CD8-positive, alpha-beta memory T cell (primary cell): ENCODE measurements at regions not wholly inside any gene's neighbourhood (a gene's known extent, or its start where the extent isn't known, plus 50 kb on each side); places are given as distances from the start of the nearest gene placed in this dataset.

Source experiments
- CTCF ChIA-PET: fragments of 350-600 bp; sonication (Branson Sonifier 250); formaldehyde crosslinking; loops from one replicate; lab custom pipeline; 2021; ENCODE audit warnings: antibody characterized with exemption; lab: Charles Lee
- POLR2A ChIA-PET: fragments of 350-600 bp; sonication (Branson Sonifier 250); formaldehyde crosslinking; loops from one replicate; lab custom pipeline; 2021; ENCODE audit warnings: antibody characterized with exemption; lab: Charles Lee
- DNase-seq, 5 donors: peaks; one replicate each; pipeline versions ENCODE4 v3.0.0 to v3.0.0-alpha.2; 2020 to 2022; ENCODE audit warnings: mixed read lengths in 1 of 5
- H3K27ac ChIP-seq: one replicate; pipeline ENCODE4 v1.7.0; 2013; ENCODE audit warnings: low read depth, mild to moderate bottlenecking, low read length, moderate library complexity
- H3K27me3 ChIP-seq: 2 replicates; pipeline ENCODE4 v1.7.0; 2013; ENCODE audit warnings: low read length, mild to moderate bottlenecking; ENCODE audit not compliant: insufficient read depth, poor library complexity, severe bottlenecking
- H3K36me3 ChIP-seq: 2 replicates; pipeline ENCODE4 v1.7.0; 2013; ENCODE audit warnings: mild to moderate bottlenecking, low read length, moderate library complexity; ENCODE audit not compliant: insufficient read depth
- H3K4me1 ChIP-seq: 2 replicates; pipeline ENCODE4 v1.7.0; 2013; ENCODE audit warnings: mild to moderate bottlenecking, low read length, moderate library complexity; ENCODE audit not compliant: insufficient read depth
- H3K4me3 ChIP-seq: 2 replicates; pipeline ENCODE4 v1.7.0; 2013; ENCODE audit warnings: mild to moderate bottlenecking, low read length
- H3K9me3 ChIP-seq: 2 replicates; pipeline ENCODE4 v1.7.0; 2013; ENCODE audit warnings: mild to moderate bottlenecking, low read length
- H3K27ac Mint-ChIP-seq, 8 donors: one replicate each; pipeline ENCODE4 v1.8.0; 2020 to 2021; ENCODE audit warnings: mixed read lengths in 8 of 8, mild to moderate bottlenecking in 6 of 8, inconsistent platforms in 3 of 8, moderate library complexity in 3 of 8
- H3K27me3 Mint-ChIP-seq, 2 donors: one replicate each; pipeline ENCODE4 v1.8.0; 2020 to 2021; ENCODE audit warnings: mixed read lengths in 2 of 2, mild to moderate bottlenecking in 1 of 2, moderate library complexity in 1 of 2
- H3K36me3 Mint-ChIP-seq, 3 donors: one replicate each; pipeline ENCODE4 v1.8.0; 2020 to 2021; ENCODE audit warnings: mixed read lengths in 3 of 3, inconsistent platforms in 1 of 3, mild to moderate bottlenecking in 1 of 3
- H3K4me1 Mint-ChIP-seq, 3 donors: one replicate each; pipeline ENCODE4 v1.8.0; 2020 to 2021; ENCODE audit warnings: mixed read lengths in 3 of 3, inconsistent platforms in 1 of 3, mild to moderate bottlenecking in 1 of 3
- H3K4me3 Mint-ChIP-seq, 7 donors: one replicate each; pipeline ENCODE4 v1.8.0; 2020 to 2021; ENCODE audit warnings: mixed read lengths in 7 of 7, mild to moderate bottlenecking in 6 of 7, moderate library complexity in 4 of 7, inconsistent platforms in 2 of 7
- H3K9me3 Mint-ChIP-seq, 5 donors: one replicate each; pipeline ENCODE4 v1.8.0; 2020 to 2022; ENCODE audit warnings: mixed read lengths in 5 of 5, mild to moderate bottlenecking in 3 of 5, moderate library complexity in 2 of 5, inconsistent platforms in 1 of 5

DNA sequence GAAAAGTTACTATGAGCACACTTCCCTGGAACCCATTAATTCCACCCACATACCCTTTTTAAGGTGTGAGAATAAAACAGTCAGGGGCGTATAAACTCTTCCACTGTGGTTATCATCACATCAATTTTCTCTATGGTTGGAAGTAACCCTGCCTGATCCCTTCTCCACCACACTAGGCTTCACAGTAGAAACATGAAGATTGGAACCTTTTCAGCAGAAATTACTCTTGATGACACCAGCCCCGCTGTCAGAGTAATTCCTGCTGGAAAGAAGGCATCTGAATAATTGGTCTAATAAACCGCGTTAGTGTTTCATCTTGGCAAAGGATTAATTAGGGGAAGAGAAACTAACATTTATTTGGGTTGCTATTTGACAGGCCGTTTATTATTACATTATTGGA is 278.4 kb downstream of the MFSD1 start:
- H3K27ac ChIP-seq = no peak overlapping the region
- DNase-seq = no peak
- CTCF ChIA-PET = no interaction called here
- no peaks in the 10 kb centered on the region for H3K27me3 Mint-ChIP-seq
- H3K9me3 Mint-ChIP-seq = peaks cover 0 to 3% (median 0%) of the 10 kb centered on the region in 5 donors
- H3K4me3 ChIP-seq = no peak overlapping the region
- no peaks in the 10 kb centered on the region for H3K4me1 Mint-ChIP-seq
- no peak overlapping the region for H3K4me3 Mint-ChIP-seq
- H3K36me3 Mint-ChIP-seq = no peaks in the 10 kb centered on the region
- no peaks in the 10 kb centered on the region for H3K4me1 ChIP-seq
- POLR2A ChIA-PET = no interaction called here
- H3K27me3 ChIP-seq = no peaks in the 10 kb centered on the region
- no peaks in the 10 kb centered on the region for H3K9me3 ChIP-seq
- H3K36me3 ChIP-seq = no peaks in the 10 kb centered on the region
- no peak overlapping the region for H3K27ac Mint-ChIP-seq

DNA sequence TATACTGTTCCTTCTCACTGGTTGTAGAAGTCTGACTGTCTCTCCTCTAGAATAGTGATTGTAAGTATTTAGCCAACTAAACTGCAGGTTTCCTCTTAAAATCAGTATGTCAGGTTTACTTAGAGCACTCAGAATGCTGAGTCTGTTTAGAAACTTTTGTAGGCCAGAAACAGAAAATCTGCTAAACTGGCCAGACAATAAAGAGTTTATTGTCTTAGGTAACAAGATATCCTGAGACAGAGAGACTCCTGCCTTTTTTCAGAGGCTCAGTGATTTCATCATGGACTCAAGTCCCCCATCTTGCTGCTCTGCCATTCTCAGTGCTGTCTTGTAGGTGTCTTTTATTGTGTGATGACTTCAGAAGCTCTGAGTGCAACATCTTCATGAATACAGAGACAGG is 279.0 kb downstream of the MFSD1 start:
- no peak overlapping the region for H3K27ac ChIP-seq
- Mint-ChIP-seq H3K4me1 (no peaks in the 10 kb centered on the region), H3K9me3 (peaks cover 0 to 3% (median 0%) of the 10 kb centered on the region in 5 donors), H3K27ac (no peak overlapping the region), H3K27me3 (no peaks in the 10 kb centered on the region), H3K4me3 (no peak overlapping the region), H3K36me3 (no peaks in the 10 kb centered on the region)
- no peak for DNase-seq
- no peak overlapping the region for H3K4me3 ChIP-seq
- no peaks in the 10 kb centered on the region for H3K4me1 ChIP-seq
- H3K36me3 ChIP-seq = no peaks in the 10 kb centered on the region
- ChIA-PET CTCF (no interaction called here), POLR2A (no interaction called here)
- no peaks in the 10 kb centered on the region for H3K27me3 ChIP-seq
- H3K9me3 ChIP-seq = no peaks in the 10 kb centered on the region

DNA sequence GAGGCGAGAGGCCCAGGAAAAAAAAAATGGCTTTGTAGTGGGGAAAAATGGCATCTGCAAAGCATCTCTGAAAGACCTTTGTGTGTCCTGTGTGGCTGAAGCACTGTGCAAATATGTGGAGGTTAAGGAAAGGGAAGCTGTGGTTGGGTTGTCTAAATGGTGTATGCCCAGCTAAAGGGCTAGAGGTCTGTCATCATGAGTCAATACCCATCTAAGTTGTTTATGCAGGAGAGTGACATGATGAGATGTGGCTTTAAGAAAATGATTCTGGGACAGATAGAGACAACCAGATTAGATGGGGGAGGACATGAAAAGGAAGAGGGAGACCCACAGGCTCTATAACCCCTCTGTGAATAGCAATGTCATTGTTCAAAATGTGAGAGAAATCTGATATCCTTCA is 280.7 kb downstream of the MFSD1 start:
- DNase-seq = no peak
- ChIA-PET POLR2A (no interaction called here), CTCF (no interaction called here)
- Mint-ChIP-seq H3K36me3 (no peaks in the 10 kb centered on the region), H3K4me3 (no peak overlapping the region), H3K27ac (no peak overlapping the region), H3K9me3 (peaks cover 0 to 6% (median 2%) of the 10 kb centered on the region in 5 donors), H3K4me1 (no peaks in the 10 kb centered on the region), H3K27me3 (no peaks in the 10 kb centered on the region)
- Histone ChIP-seq H3K4me1 (no peaks in the 10 kb centered on the region), H3K27ac (no peak overlapping the region), H3K9me3 (no peaks in the 10 kb centered on the region), H3K4me3 (no peak overlapping the region), H3K36me3 (no peaks in the 10 kb centered on the region), H3K27me3 (no peaks in the 10 kb centered on the region)

DNA sequence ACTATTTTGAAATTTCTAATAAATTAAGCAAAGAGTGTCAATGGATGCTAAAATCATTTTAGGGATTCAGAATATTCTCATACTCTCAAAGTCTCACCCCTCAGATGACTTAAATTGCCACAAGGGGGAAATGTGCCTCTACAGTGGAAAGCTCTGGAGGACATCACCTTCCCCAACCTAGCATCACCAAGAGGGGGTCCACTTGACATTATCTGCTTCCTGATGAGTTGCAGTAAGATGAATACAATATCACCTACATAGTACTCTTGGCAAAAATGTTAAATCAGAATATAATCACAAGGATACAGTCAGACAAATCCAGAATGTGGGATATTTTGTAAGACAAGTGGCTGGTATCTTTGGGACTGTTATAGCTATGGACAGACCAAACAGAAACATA is 290.1 kb downstream of the MFSD1 start:
- no peaks in the 10 kb centered on the region for H3K36me3 ChIP-seq
- no peak overlapping the region for H3K4me3 ChIP-seq
- Mint-ChIP-seq H3K9me3 (peaks cover 0 to 5% (median under 1%) of the 10 kb centered on the region in 5 donors), H3K4me3 (no peak overlapping the region), H3K27me3 (peaks cover 0 to 2% of the 10 kb centered on the region in 2 donors), H3K36me3 (no peaks in the 10 kb centered on the region), H3K27ac (no peak overlapping the region), H3K4me1 (no peaks in the 10 kb centered on the region)
- DNase-seq = no peak
- H3K27ac ChIP-seq = no peak overlapping the region
- CTCF ChIA-PET = no interaction called here
- H3K4me1 ChIP-seq = no peaks in the 10 kb centered on the region
- no peaks in the 10 kb centered on the region for H3K9me3 ChIP-seq
- H3K27me3 ChIP-seq = no peaks in the 10 kb centered on the region
- POLR2A ChIA-PET = no interaction called here

DNA sequence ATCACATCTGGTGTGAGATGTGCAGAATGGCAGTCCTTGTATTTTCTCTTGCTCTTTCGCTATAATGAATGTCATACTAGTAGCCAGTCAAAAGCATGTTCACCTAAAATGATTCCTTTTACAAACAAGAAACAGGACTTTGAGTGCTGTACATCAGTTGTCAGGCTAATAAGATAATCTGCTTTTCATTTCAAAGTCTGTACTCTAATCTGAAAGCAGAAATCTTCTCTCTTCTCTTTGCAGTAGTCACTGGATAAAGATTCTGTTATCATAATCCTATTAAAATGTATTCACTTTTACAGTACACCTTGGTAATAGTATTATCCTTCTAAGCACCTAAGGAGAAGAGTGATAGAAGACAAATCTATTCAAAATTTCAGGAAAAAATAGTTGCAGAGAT is 300.1 kb downstream of the MFSD1 start:
- Histone ChIP-seq H3K27me3 (no peaks in the 10 kb centered on the region), H3K36me3 (no peaks in the 10 kb centered on the region), H3K9me3 (no peaks in the 10 kb centered on the region), H3K27ac (no peak overlapping the region), H3K4me1 (no peaks in the 10 kb centered on the region), H3K4me3 (no peak overlapping the region)
- ChIA-PET CTCF (no interaction called here), POLR2A (no interaction called here)
- no peak overlapping the region for H3K4me3 Mint-ChIP-seq
- H3K9me3 Mint-ChIP-seq = peaks cover 0 to 8% (median 2%) of the 10 kb centered on the region in 5 donors
- no peaks in the 10 kb centered on the region for H3K4me1 Mint-ChIP-seq
- no peak for DNase-seq
- no peak overlapping the region for H3K27ac Mint-ChIP-seq
- no peaks in the 10 kb centered on the region for H3K27me3 Mint-ChIP-seq
- H3K36me3 Mint-ChIP-seq = no peaks in the 10 kb centered on the region

DNA sequence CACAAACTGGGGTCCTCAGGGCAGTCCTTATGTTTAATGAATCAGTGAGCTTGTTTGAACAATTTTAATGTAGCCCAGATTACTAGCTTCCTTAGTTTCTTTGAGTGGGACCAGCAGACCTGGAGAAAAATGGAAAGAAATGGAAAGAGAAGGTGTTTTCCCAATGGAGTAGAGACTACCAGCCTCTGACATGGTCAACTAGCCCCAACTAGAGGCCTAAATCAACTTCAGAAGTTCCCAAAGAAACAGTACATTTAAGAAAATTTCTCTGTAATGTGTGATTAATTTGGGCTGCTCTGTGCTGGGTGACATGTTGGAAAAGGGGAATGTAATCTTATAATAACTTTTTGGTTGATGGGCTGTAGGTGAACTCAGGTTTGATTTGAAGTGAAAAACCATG is 310.9 kb downstream of the MFSD1 start:
- Histone ChIP-seq H3K36me3 (no peaks in the 10 kb centered on the region), H3K4me1 (no peaks in the 10 kb centered on the region), H3K27ac (no peak overlapping the region), H3K4me3 (no peak overlapping the region), H3K27me3 (no peaks in the 10 kb centered on the region), H3K9me3 (no peaks in the 10 kb centered on the region)
- ChIA-PET POLR2A (no interaction called here), CTCF (no interaction called here)
- no peak for DNase-seq
- Mint-ChIP-seq H3K4me3 (no peak overlapping the region), H3K27me3 (no peaks in the 10 kb centered on the region), H3K36me3 (no peaks in the 10 kb centered on the region), H3K27ac (no peak overlapping the region), H3K4me1 (no peaks in the 10 kb centered on the region), H3K9me3 (peaks cover 0 to 8% (median 4%) of the 10 kb centered on the region in 5 donors)

DNA sequence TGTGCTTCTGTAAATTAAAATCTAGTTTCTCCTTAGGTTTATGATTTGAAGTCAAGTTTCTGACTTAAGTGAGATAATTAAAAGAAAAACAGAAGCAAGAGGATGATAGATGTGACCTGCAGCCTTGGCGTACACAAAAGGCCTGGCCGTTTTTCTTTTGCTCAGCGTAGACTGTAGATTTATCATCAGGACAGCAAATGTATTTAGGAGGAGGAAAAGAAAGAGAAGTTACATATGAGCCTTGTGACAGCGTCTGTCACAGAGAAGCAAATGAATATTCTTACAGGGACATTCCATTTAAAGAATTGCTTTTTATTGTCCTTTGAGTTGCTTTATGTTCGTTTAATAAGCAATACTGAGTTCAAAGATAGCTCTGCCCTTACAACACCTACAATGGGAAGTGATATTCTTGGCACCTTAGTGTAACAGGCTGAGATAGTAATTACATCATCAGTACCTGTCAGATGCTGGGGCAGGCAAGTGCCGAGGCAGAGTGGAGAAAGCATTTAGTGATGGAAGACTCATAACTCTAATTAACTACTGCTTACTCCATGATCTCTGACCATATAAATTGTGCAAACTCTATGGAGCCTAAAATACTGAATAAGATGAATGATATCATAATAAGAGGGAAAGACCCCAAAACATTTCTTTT is 311.5 kb downstream of the MFSD1 start:
- Mint-ChIP-seq H3K36me3 (no peaks in the 10 kb centered on the region), H3K4me1 (no peaks in the 10 kb centered on the region), H3K9me3 (peaks cover 0 to 8% (median 4%) of the 10 kb centered on the region in 5 donors), H3K27ac (no peak overlapping the region), H3K4me3 (no peak overlapping the region), H3K27me3 (no peaks in the 10 kb centered on the region)
- Histone ChIP-seq H3K4me1 (no peaks in the 10 kb centered on the region), H3K27me3 (no peaks in the 10 kb centered on the region), H3K9me3 (no peaks in the 10 kb centered on the region), H3K36me3 (no peaks in the 10 kb centered on the region), H3K4me3 (no peak overlapping the region), H3K27ac (no peak overlapping the region)
- DNase-seq = no peak
- ChIA-PET POLR2A (no interaction called here), CTCF (no interaction called here)

DNA sequence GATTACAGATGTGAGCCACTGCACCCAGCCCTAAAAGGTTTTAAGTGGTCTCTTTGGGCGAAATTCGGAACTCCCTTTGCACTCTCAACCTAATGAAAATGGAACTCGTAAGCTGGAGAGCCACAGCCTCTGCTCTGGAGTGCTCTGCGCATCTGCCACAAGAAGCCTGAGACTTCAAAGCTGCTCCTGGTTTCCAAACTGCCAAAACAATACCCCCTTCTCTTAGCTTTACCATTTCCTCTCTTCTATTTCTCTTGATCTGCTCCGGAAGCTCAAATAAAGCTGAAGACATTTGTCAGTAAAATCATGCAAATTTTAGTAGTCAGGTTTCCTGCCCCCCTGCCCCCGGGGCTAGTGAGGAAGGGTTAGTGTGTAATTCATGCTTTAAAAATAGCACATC is 312.7 kb downstream of the MFSD1 start:
- Histone ChIP-seq H3K4me3 (no peak overlapping the region), H3K27ac (no peak overlapping the region), H3K27me3 (no peaks in the 10 kb centered on the region), H3K36me3 (no peaks in the 10 kb centered on the region), H3K4me1 (no peaks in the 10 kb centered on the region), H3K9me3 (no peaks in the 10 kb centered on the region)
- Mint-ChIP-seq H3K4me1 (no peaks in the 10 kb centered on the region), H3K4me3 (no peak overlapping the region), H3K36me3 (no peaks in the 10 kb centered on the region), H3K27me3 (no peaks in the 10 kb centered on the region), H3K9me3 (peaks cover 0 to 8% (median 4%) of the 10 kb centered on the region in 5 donors), H3K27ac (no peak overlapping the region)
- CTCF ChIA-PET = no interaction called here
- DNase-seq = no peak
- POLR2A ChIA-PET = no interaction called here
